ENCODE measurements at regions not wholly inside any gene's neighbourhood (a gene's known extent, or its start where the extent isn't known, plus 50 kb on each side); places are given as distances from the start of the nearest gene placed in this dataset.
"Not testable (repeated sequence)": the region's sequence is repeated elsewhere in the genome, so short reads cannot be mapped to it uniquely, and the experiment has no call there.

- H3K4me3 ChIP-seq: no peak overlapping the region
- TF ChIP-seq POLR2A (IDR thresholded peaks at IDR 0.05): no peak
- no peak for TF ChIP-seq POLR2AphosphoS5 (IDR thresholded peaks at IDR 0.05)
- TF ChIP-seq CTCF (IDR thresholded peaks at IDR 0.05): no peak
- no peaks in the 10 kb centered on the region for H3K27me3 ChIP-seq
- intact Hi-C loops (cut with DNase I; ENCODE audit: low total_unique reads): no loop called here
- no peaks in the 10 kb centered on the region for H3K4me1 ChIP-seq
- H3K27ac ChIP-seq: no peak overlapping the region
- H3K36me3 ChIP-seq: no peaks in the 10 kb centered on the region
- DNase-seq (ENCODE audit: low spot score in 2 of 2): no peak
- H3K9me3 ChIP-seq: no peaks in the 10 kb centered on the region
These were observed 848.1 kb upstream of the SLITRK1 start for GRCh38 chr13:84730376-84730775.

- H3K4me3 ChIP-seq: no peak overlapping the region
- H3K9me3 ChIP-seq: no peaks in the 10 kb centered on the region
- H3K27ac ChIP-seq: no peak overlapping the region
- no peaks in the 10 kb centered on the region for H3K4me1 ChIP-seq
- DNase-seq (ENCODE audit: low spot score in 2 of 2): no peak
- TF ChIP-seq CTCF (IDR thresholded peaks at IDR 0.05): no peak
- no peaks in the 10 kb centered on the region for H3K36me3 ChIP-seq
- H3K27me3 ChIP-seq: no peaks in the 10 kb centered on the region
- intact Hi-C loops (cut with DNase I; ENCODE audit: low total_unique reads): no loop called here
These were observed 823.9 kb upstream of the SLITRK1 start for GRCh38 chr13:84705982-84706710.

- Histone ChIP-seq H3K36me3 (no peaks in the 10 kb centered on the region), H3K27ac (no peak overlapping the region), H3K9me3 (no peaks in the 10 kb centered on the region), H3K27me3 (no peaks in the 10 kb centered on the region), H3K4me1 (no peaks in the 10 kb centered on the region), H3K4me3 (no peak overlapping the region)
- DNase-seq (ENCODE audit: low spot score in 2 of 2): no peak
- TF ChIP-seq POLR2A (IDR thresholded peaks at IDR 0.05) (no peak), CTCF (IDR thresholded peaks at IDR 0.05) (no peak), POLR2AphosphoS5 (IDR thresholded peaks at IDR 0.05) (no peak)
- intact Hi-C loops (cut with DNase I; ENCODE audit: low total_unique reads): no loop called here
These were observed 819.9 kb upstream of the SLITRK1 start for GRCh38 chr13:84702174-84702573.

- H3K4me1 ChIP-seq; H3K4me3 ChIP-seq; H3K27ac ChIP-seq; DNase-seq (ENCODE audit: low spot score in 2 of 2); H3K9me3 ChIP-seq; H3K27me3 ChIP-seq; intact Hi-C loops (cut with DNase I; ENCODE audit: low total_unique reads); H3K36me3 ChIP-seq: not testable (repeated sequence)
These were observed 815.3 kb upstream of the SLITRK1 start for GRCh38 chr13:84697591-84697990.

GRCh38 chr13:84686973-84687372 lies 804.7 kb upstream of the SLITRK1 start:
- TF ChIP-seq POLR2AphosphoS5 (IDR thresholded peaks at IDR 0.05) (no peak), CTCF (IDR thresholded peaks at IDR 0.05) (no peak), POLR2A (IDR thresholded peaks at IDR 0.05) (no peak)
- Histone ChIP-seq H3K27ac (no peak overlapping the region), H3K27me3 (no peaks in the 10 kb centered on the region), H3K36me3 (no peaks in the 10 kb centered on the region), H3K4me3 (no peak overlapping the region), H3K4me1 (no peaks in the 10 kb centered on the region), H3K9me3 (no peaks in the 10 kb centered on the region)
- intact Hi-C loops (cut with DNase I; ENCODE audit: low total_unique reads): no loop called here
- DNase-seq (ENCODE audit: low spot score in 2 of 2): no peak

- no peak overlapping the region for H3K27ac ChIP-seq
These were observed 804.2 kb upstream of the SLITRK1 start for GRCh38 chr13:84686458-84686857.

More at GRCh38 chr13:84686458-84686857, 804.2 kb upstream of the SLITRK1 start:
- no peak overlapping the region for H3K4me3 ChIP-seq
- H3K4me1 ChIP-seq: no peaks in the 10 kb centered on the region
- H3K27me3 ChIP-seq: no peaks in the 10 kb centered on the region
- no peaks in the 10 kb centered on the region for H3K9me3 ChIP-seq
- H3K36me3 ChIP-seq: no peaks in the 10 kb centered on the region
- no peak for TF ChIP-seq CTCF (IDR thresholded peaks at IDR 0.05)
- TF ChIP-seq POLR2A (IDR thresholded peaks at IDR 0.05): no peak
- TF ChIP-seq POLR2AphosphoS5 (IDR thresholded peaks at IDR 0.05): no peak
- intact Hi-C loops (cut with DNase I; ENCODE audit: low total_unique reads): no loop called here
- no peak for DNase-seq (ENCODE audit: low spot score in 2 of 2)

Data from breast epithelium (tissue), 4 donors.